HG03025 (cell line): ENCODE measurements at regions not wholly inside any gene's neighbourhood (a gene's known extent, or its start where the extent isn't known, plus 50 kb on each side); places are given as distances from the start of the nearest gene placed in this dataset.
"Not testable (repeated sequence)": the region's sequence is repeated elsewhere in the genome, so short reads cannot be mapped to it uniquely, and the experiment has no call there.

Source experiments
- ATAC-seq: cut with Tn5 transposase; IDR thresholded peaks from one replicate; pipeline ENCODE4 v1.9.1; 2021; ENCODE audit warnings: mild to moderate bottlenecking, moderate library complexity; ENCODE audit not compliant: unreplicated experiment, low FRiP score

DNA sequence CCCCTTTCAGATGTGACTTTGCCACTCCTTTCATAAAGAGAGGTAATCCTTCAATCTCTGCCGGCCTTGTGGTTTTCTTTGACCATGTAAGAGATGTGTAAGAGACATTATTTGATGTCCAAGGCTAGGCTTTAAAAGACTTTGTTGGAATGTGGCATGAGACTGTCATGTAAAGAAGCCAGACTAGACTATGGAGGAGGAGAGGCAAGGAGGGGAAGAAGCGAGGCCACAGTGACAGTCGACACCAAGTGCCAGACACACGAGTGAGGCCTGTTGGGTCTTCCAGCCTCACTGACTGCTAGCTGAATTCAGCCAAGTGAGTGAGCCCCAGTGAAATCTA is 1013.3 kb downstream of the MAT2B start:
- no peak for ATAC-seq

DNA sequence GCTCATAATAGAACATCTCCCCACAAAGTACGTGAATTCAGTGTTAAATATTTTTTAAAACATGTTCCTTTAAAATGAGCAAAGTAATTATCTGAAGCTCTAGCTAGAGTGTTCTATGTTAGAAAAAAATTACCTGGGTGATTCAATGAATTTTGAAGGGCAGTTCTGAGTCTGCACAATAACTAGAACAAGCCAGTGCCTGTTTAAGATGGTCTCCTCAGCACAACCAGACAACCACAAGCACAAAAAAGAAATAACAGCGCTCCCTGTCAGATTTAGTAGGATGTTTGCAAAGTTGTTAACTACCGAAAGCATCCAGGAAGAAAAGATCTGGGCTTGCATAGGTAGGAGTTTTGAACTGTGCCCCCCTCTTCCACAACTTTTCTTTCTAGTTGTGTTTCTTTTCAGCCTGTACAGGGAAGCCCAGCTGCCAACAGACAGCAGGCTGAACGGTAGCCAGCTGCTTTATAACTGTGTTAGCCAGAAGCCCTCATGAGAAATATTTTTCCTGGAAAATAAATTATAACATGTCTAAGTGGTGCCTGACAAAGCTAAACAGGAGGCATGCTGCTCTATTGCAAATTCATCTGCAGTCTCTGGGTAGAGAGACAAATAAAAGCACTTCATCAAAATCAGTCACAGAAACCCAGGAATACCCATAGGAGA is 1026.9 kb downstream of the MAT2B start:
- no peak for ATAC-seq

DNA sequence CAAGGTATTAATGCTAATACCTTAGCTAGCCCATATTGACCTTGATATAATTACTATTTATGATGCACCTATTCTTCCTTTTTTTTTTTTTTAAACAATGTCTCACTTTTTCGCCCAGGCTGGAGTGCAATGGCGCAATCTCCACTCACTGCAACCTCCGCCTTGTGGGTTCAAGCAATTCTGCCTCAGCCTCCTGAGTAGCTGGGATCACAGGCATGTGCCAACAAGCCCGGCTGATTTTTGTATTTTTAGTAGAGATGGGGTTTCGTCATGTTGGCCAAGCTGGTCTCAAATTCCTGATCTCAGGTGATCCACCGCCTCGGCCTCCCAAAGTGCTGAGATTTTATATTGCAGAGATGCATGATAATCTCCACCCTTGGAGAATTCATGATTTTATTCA is 1028.0 kb downstream of the MAT2B start:
- not testable (repeated sequence) for ATAC-seq

DNA sequence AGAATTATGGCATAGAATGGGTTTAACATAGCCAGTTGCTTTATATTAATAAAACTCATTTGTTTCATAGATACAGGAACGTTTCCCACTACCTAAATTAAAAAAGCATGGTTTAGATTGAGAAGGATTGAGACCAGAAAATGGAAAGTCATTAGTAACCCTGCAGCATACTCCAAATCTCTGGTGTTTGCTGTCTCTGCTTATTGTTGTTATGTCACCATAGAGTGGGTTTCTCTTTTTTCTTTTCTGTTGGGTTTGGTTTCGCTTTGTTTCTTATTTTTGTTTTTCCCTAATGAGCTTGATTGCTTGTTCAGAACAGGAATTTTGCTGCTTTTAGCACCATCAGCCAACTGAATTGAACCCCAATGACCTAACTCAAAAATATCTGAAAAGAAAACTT is 1034.8 kb downstream of the MAT2B start:
- no peak for ATAC-seq

DNA sequence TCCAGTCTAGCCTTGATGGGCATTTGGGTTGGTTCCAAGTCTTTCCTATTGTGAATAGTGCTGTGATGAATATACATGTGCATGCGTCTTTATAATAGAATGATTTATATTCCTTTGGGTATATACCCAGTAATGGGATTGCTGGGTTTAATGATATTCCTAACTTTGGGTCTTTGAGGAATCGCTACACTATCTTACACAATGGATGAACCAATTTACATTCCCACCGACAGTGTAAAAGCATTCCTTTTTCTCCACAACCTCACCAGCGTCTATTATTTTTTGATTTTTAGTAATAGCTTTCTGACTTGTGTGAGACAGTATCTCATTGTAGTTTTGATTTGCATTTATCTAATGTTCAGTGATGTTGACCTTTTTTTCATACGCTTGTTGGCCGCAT is 1040.1 kb downstream of the MAT2B start:
- no peak for ATAC-seq

DNA sequence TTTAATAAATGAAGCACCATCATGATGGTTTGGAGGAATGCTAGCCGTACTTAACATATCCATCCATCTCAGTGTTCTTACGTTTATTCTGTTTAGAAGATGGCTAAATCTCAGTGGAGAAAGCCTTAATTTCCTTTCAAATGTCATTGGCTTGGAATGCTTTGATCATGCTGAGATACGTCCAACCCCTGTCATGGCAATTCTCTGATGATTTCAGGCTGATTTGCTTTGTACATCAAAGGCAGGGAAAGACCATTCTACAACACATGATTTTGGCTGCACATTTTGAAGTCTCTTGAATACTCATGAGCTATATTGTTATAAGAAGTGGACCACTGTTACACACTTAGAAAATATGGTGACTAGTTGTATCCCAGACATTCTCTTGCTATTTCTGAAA is 1048.4 kb downstream of the MAT2B start:
- no peak for ATAC-seq

DNA sequence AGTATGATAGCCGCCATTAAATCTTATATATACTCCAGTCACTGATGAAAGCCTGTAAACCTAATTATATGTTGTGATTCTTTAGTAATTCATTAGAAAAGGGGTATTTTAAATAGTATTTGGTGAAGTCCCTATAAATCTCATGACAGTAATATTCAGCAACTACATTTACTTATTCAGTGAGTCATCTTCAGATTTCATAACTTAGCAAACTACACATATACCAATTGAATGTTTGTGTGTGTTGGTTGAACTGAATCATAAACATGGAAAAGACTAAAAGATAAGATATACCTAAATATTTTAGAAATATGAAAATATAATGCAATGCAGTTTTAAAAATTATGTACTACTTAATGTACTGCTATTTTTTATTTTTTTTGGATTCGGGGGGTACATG is 1050.4 kb downstream of the MAT2B start:
- ATAC-seq = no peak

DNA sequence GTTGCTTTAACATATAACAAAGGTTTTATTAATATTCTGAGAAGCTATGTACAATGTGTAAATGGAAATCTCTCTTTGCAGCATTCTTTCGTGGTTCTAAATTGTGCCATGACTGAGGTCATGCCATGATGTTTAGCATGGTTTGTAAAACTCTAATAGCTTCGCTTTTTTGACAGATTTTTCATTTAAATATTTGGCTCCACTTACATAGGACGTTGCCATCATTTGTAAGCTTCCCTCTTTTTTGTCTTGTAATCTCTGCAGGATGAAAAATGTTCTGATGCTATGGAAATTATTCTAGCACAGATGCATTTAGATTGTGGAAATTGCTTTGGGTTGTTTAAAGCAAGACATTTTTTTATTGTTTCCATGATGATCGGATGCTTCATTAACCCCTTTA is 1054.8 kb downstream of the MAT2B start:
- no peak for ATAC-seq

DNA sequence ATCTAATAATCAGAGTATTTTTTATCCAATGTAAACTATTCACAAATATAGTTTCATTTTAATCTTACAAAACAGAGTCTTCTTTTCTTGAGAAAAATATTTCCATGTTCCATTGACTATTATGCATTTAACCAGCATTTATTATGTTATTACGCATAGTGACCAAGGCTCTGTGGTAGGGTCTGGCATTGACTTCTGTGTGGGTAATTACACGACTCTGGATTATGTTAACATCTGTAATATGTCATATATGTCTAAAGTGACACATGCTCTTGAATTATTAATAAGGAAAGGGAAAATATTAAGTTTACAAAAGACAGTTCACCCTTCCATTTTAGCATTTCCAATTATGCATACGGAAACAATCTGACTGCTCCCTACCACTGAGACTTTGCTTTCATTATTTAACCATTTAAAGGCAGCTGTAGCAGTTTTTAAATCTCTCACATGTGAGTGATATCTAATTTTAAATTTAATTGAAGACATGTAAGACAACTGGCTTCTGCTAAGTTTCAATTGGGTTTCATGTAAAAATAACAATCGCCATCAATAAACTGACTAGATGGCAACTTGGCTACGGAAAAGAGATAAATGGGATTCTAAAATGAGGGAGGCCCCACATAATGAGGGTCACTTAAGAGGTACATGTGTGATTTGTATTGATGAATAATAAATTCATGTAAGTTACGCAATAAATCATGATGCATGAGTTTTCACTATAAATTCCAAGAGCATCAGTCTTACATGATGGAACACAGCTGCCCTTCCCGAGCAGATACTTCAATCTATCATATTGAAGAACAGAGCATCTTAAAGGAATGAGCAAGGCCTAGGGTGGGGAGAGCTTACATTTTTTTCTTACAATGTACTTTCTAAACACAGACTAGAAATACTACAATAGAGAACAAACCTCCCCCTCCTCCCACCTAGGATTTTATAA is 1056.8 kb downstream of the MAT2B start:
- ATAC-seq = no peak

DNA sequence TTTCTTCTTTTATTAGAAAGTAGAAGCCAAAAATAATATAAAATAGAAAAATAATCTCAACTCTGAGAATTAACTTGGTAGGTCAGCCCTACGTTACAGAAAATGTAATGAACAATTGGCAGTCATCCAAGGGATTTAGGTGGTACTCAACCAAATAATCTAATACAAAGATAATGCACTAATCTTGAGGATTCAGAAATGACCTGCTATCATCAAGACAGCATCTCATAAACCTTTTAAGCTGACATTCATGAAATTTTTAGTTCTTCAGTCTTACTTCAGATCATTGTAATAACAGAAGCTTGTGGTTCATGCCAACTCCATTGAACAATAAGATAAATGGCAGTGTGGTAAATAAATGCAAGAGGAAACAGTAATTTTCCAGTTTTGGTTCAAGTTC is 1058.0 kb downstream of the MAT2B start:
- no peak for ATAC-seq

DNA sequence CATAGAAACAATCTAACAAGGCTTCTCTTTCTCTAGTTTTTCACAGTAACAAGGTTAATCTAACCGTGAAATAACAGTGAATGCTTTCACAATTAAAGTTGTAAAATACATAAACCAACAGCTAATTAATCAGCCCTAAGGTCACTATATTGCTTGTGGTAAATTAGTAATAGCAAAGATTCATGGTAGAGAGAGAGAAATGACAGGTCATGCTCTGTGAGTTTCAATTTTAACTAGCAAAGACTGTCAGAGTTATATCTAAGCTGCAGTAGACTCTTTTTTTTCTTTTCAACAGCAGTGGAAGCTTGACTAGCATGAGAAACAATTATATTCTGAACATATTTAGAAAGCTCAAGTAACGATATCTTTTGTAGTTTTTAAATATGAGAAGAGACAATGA is 1068.0 kb downstream of the MAT2B start:
- no peak for ATAC-seq

DNA sequence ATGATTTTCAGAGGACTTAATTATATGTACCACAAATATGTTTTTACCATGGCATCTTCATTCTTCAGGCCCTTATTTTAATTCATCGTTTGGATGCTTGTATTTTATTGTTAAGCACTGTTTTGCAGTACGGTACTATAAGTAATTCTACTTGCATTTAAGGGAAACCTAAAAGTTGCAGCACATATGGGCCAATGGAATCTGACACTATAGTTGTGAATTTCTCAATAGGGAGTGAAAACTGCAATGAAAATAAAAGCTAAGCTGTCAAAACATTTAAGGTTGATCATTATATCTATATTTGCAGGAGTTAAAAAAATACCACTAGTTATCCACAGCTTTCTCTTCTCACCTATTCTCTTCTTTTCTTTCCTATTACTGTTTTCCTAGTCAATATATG is 1071.8 kb downstream of the MAT2B start:
- no peak for ATAC-seq

DNA sequence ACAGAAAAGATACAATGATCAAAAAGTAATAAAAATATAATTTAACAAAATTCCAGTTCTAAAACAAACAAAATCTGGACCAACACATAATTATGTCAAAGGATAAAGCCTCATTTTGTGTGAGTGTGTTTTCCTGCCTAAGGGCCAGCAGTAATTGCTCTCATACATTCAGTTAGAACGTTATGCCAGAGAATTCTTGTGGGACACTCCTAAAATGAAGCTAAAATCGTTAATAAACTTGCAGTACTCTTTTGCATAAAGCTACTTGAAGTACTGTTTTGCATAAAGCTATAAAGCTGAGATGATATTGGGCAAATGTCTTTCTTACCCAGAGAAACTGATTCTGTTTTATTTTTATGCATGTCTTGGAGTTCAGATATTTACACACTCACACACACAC is 1072.3 kb downstream of the MAT2B start:
- ATAC-seq = no peak

DNA sequence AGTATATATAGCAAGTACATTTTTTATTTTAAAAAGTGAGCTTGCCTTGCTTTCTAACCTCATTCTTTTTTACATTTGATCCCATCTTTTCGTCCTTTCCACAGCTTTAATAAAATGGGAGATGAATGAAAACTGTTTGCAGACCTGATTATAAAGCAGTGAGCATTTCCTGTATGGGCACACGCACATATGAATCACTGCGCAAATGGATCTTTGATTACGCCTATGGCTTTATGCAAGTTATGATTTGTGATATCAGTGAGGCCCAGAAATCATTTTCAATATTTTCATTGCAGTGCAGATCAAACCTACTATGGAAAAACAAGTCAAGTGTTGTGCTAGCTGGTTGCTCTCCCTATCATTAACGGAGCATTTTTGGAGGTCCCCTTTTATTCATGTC is 1073.0 kb downstream of the MAT2B start:
- ATAC-seq = no peak

DNA sequence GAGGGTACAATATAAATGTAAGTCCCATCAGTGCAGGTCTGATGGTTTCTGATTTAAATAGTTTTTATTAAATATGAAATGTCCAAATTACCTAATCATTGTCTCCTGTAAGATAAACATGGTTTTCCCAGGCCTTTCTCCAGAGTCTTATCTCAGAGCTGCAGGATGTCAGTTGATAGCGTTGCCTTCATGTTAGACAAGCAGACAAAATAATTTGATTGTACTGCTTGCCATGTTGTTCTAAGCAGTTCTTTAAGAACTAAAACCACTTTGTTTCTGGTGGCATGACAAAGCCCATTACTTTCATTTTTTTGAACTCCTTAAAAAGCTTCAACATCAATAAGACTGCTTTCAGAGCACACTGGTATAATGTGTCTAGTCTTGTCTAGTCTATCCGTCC is 1073.5 kb downstream of the MAT2B start:
- no peak for ATAC-seq

DNA sequence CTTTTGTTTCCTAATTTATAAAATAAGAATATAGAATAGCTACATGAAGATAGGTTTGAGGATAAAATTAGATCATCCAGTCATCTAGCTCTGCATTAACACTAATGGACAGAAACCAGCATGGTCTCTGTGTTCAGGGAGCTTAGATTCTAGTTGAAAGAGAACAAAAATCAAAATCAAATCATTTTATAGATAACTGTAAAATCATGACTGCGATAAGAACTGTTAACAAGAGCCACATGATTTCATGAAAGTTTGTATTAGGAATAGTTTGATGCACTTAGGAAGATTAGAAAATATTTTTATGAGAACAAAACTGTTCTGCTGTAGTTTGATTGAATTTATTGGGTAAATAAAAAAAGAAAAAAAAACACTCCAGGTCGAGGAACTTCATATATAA is 1074.7 kb downstream of the MAT2B start:
- no peak for ATAC-seq

DNA sequence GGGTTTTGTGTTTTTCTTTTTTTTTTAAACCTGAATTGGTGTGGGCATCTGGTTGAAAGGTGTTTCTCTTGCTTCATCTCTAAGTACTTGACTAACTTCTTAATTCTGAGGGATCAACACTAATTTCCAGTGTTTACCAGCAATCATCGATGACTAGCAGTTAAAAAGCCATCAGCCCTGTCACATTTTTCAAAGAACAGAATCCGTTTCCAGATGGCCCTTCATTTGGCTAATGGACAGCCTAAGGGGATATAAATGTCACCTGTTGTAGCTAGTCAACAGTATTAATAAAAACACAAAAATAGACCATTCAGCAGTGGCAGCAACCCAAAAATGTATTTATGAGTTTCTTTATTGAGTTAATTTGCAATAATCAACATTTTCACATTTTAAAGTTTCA is 1076.5 kb downstream of the MAT2B start:
- ATAC-seq = no peak

DNA sequence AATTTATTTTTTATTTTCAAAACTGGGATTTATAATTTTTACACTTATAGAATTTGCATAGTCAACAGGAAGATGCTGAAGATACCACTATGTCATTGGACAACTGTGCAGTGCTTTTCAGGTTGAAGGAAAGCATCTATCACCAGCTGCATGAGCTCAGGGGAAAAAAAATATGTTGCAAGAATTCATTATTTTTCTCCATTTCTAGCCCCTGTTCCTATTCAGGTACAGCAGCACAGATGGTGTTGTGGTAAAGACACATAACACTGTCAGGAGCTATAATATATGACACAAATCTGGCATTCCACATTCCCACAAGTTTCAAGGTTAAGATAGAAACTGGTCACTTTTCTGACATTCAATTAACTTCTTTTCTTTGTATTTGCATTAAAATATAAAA is 1088.6 kb downstream of the MAT2B start:
- no peak for ATAC-seq

DNA sequence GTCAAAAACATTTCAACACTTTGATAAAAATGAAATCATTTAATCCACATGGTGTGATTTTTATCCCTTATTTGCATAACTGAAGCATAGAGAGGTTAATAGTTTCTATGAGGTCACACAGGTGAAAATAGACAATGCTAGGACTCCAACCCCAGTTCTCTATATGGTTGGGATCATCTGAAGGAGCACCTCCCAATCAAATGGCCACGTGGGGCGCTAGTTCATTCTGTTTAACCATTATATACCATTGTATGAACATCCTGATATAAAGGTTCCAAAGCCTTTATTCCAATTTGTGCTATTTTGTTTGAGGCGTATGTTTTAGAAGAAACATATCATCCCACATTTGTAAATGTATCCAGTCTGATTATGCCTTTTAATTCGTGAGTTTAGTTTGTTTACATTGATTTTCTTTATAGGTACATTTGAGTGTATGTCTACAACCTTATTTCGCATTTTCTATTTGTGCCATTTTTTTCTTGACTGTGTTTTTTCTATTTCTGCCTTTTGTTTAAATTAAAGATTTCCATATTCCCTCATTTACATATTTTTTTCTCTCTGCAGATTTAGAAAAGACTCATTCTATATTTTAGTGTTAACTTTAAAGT is 1092.0 kb downstream of the MAT2B start:
- ATAC-seq = peak; percentile 78

DNA sequence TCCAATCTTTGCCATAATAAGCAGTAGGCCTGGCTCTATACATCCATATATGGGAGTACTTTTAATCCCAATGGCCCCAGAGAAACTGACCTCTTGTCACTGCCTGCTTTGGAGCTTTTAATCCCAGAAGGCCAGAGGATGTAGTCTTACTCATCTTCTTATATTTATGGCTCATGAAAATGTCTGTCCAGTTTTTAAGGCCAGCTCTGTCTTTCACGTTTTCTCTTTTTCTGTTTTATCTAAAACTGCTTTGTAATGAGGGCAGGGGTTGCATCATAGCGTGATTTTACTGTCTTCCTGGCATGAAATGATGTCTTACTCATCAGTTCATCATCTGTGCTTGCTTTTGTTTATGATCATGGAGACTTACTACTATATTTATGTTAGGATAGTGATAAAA is 1094.9 kb downstream of the MAT2B start:
- ATAC-seq = no peak

DNA sequence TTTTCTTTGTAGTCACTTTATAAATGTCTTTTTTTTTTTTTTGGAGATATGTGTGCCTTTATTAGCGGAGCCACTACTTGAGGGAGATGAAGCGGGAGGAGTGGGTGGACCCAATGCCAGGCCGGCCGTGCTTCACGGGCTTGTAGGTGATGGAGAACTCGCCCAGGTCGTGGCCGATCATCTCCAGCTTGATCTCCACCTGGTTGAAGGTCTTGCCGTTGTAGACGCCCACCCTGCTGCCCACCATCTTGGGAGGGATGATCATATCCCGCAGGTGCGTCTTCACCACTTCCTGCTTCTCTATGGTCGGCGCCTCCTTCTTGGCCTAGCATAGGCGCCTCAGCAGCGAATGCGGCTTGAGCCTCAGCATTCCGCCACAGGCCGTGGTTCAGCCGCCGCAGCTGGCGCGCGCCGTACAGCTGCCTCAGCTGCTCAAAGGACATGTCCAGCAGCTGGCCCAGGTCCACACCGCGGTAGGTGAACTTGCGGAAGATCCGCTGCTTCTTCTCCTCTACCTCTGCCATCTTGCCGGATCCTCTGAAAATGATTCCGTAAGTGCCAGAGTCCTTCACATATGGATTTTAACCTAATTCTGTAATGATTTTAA is 1095.6 kb downstream of the MAT2B start:
- ATAC-seq = no peak
